NOMO-1 treated with dmso at 0.1 percent for 144 hours (cell line): ENCODE measurements at regions not wholly inside any gene's neighbourhood (a gene's known extent, or its start where the extent isn't known, plus 50 kb on each side); places are given as distances from the start of the nearest gene placed in this dataset.
"Not testable (repeated sequence)": the region's sequence is repeated elsewhere in the genome, so short reads cannot be mapped to it uniquely, and the experiment has no call there.

Experiments
- DNase-seq: peaks from one replicate; lab custom pipeline; 2025; ENCODE audit not compliant: unreplicated experiment; lab: John Stamatoyannopoulos, UW

DNA sequence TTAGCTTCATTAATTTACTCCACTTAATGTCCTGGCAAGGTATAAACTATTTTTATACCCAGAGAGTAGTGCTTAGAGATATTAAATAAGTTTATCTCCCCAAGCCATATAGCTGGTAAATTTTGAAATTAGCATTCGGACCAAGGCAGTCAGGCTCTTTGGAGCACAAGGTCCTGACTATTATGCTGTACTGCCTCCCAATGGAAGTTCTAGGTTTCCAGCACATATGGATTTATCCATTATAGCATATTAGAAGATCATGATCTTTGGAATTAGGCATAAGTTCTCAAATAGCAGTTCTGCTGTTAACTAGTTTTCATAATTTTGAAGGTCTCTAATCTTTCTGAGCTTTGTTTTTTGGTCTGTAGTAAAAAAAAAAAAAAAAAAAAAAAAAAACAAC is 835.3 kb upstream of the EPHA7 start:
- no peak for DNase-seq

DNA sequence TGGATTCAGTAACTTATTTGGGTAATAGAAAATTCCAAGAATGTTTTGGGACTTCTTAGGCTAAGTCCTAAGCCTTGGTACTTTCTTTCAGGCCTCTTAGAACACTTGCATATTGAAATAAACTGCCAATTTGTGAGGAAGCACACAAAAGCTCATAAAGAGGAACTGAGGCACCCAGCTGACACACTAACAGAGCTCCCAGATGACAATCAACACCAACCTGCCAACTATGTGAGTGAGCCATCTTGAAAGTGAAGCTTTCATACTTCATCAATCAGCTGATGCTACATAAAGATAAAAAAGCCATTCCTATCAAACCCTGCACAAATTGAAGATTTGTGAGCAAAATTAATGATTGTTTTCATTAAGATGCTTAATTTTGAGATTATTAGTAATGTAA is 832.5 kb upstream of the EPHA7 start:
- no peak for DNase-seq

DNA sequence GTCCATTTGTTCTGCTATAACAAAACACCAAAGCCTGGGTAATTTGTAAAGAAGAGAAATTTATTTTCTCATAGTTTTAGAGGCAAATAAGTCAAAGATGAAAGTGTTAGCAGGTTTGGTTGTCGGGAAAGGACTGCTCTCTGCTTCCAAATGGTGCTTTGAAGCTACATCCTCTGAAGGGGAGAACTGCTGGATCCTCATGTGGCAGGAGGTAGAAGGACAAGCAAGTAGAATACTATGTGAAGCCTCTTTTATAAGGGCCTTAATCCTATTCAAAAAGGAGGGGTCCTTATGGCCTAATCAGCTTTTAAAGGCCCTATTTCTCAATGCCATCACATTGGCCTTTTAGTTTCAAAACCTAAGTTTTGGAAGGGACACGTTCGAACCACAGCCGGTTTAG is 826.0 kb upstream of the EPHA7 start:
- no peak for DNase-seq

DNA sequence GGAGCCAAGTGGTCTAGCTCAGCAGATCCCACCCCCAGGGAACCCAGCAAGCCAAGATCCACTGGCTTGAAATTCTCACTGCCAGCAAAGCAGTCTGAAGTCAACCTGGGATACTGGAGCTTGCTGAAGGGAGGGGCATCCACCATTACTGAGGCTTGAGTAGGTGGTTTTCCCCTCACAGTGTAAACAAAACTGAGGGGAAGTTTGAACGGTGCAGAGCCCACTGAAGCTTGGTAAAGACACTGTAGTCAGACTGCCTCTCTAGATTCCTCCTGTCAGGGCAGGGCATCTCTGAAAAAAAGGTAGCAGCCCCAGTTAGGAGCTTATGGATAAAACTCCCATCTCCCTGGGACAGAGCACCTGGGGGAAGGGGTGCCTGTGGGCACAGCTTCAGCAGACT is 819.5 kb upstream of the EPHA7 start:
- no peak for DNase-seq

DNA sequence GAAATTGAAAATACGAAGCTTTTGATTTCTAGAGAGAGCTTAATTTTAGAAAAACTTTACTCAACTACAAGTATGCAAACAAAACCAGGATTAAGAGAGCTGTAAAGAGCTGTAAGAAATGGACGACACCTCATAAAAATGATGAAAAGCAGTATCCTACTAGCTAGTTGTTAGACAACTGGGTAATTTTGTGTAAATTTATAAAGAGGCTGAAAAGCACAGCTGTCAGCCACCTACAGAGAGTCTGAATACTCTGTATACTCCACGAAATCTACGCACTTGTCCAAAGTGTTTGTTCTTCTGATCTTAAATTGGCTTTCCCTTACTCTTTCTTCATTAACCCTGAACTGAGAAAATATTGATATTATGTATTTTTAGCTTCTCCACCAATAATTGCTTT is 808.4 kb upstream of the EPHA7 start:
- DNase-seq = no peak

DNA sequence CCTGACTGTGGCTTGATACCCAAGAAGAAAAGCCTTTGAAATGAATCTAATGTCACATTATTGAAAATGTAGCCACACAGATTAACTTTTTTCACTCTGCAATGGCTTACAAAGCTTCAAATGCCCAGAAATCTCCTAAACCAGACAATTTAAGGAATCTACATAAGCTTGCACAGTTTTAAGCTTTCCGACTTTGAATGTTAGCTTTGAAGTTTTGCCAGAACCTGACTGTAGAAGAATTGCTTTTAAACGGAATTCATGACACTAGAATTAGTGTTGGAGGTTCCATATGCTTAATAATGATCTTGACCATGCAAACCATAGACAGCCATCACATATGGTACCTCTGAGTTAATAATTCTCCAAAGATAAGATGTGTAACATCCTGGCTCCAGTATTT is 798.5 kb upstream of the EPHA7 start:
- no peak for DNase-seq

DNA sequence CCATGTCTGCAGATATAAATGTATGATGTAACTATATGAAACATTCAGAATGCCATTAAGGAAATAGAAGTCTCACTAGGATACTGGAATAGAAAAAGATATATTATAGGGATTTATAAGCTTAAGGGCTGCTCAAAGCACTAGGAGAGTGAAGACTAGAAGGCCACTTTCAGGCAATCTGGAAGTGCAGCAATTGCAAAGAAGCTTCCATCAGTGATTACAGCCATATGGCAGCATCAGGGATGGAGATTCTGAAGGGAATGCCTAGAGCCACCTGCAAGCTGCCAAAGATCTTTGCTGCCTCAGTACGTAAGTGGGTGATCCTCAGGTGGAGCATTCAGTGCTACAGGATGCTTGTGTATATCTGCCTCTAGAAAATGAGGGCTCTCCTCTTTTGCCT is 796.2 kb upstream of the EPHA7 start:
- DNase-seq = no peak

DNA sequence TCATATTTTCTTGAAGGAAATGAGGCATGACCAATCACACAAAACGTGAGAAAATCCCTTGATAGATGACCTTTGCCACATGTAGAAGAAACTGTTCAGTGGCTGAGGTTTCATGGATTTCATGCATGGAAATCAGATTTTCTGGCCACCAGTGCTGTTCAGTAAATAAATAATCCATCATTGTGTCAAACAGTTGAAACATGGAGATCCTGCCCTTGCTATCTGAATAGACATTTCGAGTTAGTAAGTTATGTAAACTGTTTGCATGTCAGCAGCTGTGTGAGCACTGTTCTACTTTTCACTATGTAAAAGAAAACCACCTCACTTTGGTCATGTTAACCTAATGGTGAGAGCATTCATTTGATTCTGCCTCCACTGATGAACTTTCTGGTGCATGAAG is 793.9 kb upstream of the EPHA7 start:
- no peak for DNase-seq

DNA sequence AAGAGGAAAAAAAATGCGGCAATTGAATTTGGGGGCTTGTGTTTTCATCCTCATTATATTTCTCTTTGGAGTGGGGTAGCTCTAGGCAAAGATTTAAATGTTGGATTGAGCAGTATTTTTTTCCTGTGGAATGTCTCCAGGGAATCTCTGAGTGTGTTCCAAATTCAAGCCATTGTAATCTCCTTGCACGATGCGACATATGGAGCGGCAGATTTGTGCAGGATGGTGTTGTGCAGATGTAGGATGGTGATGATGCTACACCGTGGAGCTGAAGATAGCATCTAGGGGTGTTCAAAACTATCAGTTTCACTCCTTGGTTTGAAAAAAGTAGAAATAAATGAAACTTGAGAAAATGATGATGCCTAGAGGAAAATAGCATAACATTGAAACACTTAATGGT is 777.5 kb upstream of the EPHA7 start:
- DNase-seq = no peak

DNA sequence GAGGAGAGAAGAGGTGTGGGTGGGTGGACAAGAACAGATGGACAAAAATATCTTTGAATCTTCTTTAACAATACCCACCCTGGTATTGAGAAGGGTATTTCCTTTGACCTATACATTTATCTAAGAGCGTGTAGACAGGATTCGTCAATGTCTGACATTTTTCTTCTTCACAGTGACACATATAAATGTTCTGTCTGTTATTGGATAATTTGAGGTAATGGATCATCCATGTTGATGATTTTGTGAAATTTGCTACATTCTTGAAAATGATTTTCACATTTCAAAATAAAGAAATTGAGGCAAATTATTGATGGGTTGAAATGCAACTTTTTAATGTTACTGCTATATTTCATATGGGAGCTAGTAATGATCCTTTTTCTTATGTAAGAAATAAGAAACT is 770.7 kb upstream of the EPHA7 start:
- DNase-seq = no peak

DNA sequence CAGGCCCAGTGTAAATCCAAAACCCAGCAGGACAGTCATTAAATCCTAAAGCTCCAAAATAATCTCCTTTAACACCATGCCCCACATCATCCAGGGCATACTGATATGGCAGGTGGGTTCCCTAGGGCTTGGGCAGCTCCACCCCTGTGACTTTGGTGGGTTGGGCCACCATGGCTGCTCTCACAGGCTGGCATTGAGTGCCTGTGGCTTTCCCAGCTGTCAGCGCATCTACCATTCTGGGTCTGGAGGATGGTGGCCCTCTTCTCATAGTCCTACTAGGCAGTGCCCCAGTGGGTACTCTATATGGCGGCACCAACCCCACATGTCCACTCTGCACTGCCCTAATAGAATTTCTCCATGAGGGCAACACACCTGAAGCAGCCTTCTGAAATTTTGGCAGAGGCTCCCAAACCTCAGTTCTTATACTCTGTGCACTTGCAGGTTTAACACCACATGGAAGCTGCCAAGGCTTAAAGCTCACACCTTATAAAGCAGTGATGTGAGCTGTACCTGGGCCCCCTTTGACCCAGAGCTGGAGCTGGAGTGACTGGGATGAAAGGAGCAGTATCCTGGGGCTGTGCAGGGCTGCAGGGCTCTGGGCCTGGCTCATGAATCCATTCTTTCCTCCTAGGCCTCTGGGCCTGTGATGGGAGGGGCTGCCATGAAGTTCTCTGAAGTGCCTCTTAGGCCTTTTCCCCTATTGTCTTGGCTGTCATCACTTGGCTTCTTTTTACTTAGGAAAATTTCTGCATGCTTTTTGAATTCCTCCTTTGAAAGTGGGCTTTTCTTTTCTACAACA is 765.5 kb upstream of the EPHA7 start:
- DNase-seq = no peak

DNA sequence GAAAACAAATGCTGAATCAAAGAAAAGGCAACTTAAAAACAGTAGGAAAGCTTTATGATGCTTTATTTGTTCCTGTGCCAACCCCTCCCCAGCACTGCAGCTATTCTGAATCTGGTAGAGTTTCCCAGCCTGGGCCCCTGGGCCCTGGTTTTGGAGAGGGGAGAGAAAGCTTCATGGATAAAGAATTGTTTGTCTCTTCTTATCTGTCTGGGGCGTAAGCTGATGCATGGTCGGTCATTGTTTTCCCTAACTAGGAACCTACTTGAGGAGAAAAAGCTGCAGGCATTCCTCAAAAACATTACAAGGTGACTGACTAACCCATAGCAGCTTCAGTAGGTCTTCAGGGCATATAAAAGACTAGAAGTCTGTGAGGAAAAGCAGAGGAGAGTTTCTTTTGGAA is 758.1 kb upstream of the EPHA7 start:
- no peak for DNase-seq

DNA sequence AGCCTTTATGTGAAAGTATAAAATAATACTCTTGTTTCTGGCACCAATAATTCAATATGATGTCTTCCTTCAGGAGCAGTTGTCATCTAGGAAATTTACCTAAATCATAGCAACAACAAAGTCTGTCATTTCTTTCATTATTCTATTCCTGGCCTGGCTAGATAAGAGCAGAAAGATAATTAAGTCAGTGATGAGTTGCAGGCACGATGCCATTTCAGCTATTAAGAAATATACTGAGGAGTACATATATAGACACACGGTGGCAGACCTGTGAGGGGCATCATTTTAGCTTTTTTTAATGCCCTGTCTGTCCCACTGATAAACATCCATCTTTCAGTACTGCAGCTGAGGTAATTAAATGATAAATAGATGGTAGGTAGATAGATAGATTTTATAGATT is 756.1 kb upstream of the EPHA7 start:
- DNase-seq = no peak

DNA sequence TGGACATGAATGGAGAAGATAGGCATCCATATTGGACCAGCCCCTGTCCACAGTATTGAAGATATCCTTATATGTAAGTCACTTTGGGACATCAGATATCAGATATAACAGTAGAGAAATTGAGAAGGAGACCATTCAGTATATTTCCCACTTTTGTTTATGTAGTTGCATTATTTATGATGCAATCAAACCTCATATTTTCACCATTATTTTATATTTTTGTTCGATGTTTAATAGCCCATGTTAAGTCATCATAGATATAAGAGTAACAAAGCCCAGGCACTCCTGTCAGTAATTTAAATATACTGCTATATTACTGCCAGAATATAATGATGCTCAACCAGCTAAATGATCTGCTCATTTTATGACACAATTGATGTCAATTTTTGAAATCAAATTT is 744.5 kb upstream of the EPHA7 start:
- no peak for DNase-seq

DNA sequence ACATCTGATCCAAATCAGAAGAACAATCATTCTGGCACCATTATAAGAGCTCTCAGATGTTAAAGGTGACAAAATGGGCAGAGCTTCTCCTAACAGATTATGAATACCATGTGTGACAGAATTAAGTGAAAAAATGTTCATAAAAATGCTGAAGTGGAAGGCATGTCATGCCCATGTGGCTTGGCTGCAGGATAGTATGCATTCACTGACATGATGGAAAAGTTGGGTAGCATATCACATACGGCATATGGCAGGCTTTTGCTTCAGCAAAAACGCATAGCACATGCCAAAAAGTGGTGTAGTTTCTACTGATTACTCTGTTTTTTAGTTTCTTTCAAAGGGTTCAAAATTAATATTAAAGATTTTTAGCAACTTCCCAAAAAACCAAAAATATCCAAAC is 731.5 kb upstream of the EPHA7 start:
- no peak for DNase-seq

DNA sequence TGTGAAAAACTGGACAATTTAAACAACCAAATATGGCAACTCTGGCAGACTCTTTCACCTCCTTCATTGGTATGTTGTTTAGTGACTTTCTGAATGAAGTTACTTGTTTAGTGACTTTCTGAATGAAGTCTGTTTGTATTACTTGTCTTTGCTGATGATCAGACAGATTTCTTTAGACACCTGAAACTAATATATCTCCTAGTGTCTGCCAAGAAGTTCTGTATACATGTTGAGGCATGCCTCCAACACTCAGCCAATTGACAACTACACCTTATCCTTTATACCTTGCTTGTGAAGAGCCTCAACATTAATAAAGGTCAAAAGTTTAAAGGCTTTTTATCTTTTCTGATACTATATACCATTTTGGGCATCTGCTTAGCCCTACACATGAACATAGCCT is 725.4 kb upstream of the EPHA7 start:
- no peak for DNase-seq

DNA sequence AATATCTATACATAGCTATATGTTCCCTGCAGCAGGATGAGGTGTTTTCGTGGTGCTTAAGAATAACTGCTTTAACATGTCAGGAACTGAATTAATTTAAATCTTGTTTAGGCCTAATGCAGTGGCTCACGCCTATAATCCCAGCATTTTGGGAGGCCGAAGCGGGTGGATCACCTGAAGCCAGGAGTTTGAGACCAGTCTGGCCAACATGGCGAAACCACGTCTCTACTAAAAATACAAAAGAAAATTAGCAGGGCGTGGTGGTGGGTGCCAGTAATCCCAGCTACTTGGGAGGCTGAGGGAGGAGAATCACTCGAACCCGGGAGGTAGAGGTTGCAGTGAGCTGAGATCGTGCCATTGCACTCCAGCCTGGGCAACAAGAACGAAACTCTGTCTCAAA is 717.8 kb upstream of the EPHA7 start:
- not testable (repeated sequence) for DNase-seq

DNA sequence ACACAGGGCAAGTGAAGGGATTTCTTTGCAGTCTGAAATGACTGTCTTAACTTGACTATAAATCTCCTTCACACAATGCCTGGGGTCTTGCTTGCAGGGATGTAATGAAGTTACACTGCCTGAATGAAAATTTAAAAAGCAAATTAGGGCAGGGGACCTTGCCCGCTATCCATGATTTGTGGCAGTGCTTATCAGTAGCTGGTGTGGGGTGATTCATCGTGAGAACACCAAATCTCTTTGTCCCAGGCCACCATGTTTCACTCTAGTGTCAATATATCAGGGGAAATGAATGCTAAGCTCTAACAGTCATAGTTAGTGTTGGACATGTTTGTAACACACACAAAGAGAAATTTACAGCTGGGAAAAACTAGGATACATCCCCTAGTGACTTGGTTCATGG is 713.7 kb upstream of the EPHA7 start:
- DNase-seq = no peak

DNA sequence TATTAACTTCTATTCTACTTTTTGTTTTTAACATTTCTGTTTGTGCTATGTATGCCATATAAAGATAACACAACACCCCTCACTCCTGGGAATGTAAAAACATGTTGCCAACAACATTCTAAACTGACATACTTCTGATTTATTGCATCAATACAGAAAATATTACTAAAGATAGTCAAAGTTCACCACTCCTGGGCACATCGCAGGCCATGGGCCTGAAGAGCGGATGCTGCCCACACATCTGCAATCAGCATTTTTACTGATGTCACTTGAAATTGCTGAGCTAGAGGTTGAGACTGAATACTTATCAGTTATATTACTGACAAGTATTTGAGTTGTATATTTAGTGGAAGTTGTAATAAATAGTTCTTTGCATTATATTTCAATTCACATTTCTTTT is 711.9 kb upstream of the EPHA7 start:
- no peak for DNase-seq

DNA sequence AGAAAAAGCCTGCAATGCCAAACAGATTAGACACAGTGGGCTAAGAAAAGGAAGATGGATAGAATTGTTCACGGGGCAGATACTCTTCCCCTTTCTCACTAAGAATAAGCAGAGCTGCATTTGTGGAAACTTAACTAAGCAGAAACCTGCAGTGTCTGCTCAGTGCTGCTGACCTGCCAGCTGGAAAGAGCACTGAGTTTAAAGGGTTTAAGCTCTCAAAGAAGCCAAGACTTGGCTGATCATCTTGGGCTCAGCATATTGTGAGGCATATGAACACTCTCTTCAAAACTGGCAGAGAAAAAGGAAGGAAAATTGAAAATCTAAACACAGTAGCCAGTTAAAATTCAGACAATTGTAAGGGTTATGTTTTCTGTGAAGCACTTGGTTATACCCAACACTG is 711.1 kb upstream of the EPHA7 start:
- DNase-seq = no peak

DNA sequence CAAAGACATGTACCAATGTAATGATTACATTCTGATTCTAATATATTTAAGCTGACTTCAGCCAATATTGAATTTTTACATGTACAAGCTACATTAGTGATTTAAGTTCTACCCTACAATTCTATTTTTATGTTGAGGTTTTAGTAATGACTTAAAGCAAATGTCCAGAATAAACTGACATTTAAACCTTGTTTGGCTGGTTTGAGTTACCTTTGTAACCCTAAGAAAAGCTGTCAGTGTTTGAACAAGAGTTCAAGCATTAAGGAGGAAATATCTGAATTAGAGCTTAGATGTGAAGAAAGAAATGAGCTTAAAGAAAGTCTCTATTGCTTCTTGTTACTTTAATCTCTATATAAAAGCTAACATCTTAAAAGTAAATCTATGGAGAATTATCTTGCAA is 710.6 kb upstream of the EPHA7 start:
- DNase-seq = no peak

DNA sequence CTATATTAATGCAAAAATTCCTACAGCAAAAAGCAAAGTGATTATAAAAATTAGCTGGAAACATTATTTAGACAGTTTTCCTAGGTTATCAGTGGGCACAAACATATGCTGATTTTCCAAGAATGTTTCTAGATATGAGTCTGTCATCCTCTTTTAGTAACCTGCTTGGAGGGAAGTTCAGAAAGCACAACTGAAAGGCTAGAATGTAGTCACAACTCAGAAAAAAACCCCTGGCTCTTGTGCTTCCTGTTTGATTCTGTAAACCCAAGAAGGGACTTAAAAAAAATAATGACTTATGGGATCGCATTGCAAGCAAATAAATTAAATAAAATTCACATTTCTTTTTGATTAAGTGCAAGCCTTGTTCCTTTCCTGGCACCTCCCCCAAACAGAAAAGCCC is 708.4 kb upstream of the EPHA7 start:
- DNase-seq = no peak

DNA sequence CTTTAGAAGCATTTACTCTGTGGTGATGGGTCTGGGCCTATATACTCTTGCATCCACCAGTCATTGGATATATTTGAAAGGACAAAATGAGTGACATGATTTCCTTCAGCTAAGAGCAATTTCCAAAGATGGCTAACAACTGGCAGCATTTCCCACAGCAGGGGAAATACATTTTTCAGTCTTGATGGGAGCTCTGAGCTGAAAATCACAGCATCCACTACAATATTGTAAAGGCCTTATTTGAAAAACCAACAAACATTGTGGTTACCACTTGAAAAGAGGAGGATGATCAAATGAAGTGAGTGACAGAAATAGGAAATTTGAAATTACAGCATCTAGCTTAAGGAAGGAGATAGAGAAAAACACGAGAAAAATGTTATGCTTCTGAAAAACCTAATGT is 705.0 kb upstream of the EPHA7 start:
- no peak for DNase-seq

DNA sequence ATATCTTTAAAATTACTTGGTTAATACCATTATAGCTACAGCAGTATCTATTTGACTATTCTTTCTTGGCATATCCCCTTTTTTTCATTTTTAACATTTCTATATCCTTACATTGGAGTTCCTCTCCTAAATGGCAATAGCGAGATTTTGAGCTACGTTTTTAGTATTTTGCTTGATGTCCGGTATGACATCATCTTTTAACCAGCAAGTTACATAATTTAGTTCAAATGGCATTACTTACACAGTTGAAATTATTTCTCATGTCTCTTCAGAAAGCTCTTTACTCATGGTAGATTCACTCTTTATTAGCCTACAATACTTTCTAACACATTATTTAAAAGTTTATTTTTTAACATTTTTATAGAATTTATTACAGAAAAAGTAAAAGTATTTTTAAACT is 701.7 kb upstream of the EPHA7 start:
- DNase-seq = no peak
